ENCODE measurements at regions not wholly inside any gene's neighbourhood (a gene's known extent, or its start where the extent isn't known, plus 50 kb on each side); places are given as distances from the start of the nearest gene placed in this dataset.

DNA sequence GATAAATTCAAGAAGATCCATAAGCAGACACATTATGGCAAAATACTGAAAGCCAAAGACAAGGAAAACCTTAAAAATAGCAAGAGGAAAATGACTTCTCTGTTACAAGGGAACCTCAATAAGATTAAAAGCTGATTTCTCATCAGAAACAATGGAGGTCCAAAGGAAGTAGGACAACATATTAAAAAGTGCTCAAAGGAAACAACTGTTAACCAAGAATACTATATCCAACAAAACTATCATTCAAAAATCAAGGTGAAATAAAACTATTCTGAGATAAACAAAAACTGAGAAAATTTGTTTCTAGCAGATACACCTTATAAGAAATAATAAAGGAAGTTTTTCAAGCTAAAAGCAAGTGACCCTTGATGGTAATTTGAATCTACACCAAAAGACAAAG, 314.7 kb upstream of the ROPN1 start:
- Histone ChIP-seq H4K20me1 (ENCODE audit: low read depth, low read length) (no peaks in the 10 kb centered on the region), H3K36me3 (ENCODE audit: low read length) (no peaks in the 10 kb centered on the region), H3K9ac (ENCODE audit: low read length) (no peak overlapping the region), H2AFZ (ENCODE audit: low read depth, low read length, severe bottlenecking) (no peak overlapping the region), H3K9me3 (ENCODE audit: insufficient read depth, low read length) (peaks cover 6% of the 10 kb centered on the region; the same call in 1 of the 2 replicates), H3K4me2 (ENCODE audit: low read depth, low read length, poor library complexity, severe bottlenecking) (no peak overlapping the region), H3K27me3 (ENCODE audit: low read length) (no peaks in the 10 kb centered on the region), H3F3A (ENCODE audit: insufficient read depth) (no peaks in the 10 kb centered on the region), H3K27ac (ENCODE audit: low read depth, low read length) (no peak overlapping the region), H3K4me3 (ENCODE audit: insufficient read depth, low read length, poor library complexity, severe bottlenecking) (no peak overlapping the region), H3K79me2 (ENCODE audit: insufficient read depth, low read length) (no peaks in the 10 kb centered on the region), H3K9me2 (replicated peaks; ENCODE audit: insufficient read depth, low read length) (no peaks in the 10 kb centered on the region)
- TF ChIP-seq EZH2phosphoT487 (conservative IDR thresholded peaks at IDR 0.05; ENCODE audit: low read length), result no peak
- no peak for TF ChIP-seq CTCF (IDR thresholded peaks at IDR 0.05; ENCODE audit: insufficient read depth, low read length, poor library complexity, severe bottlenecking)

GRCh38 chr3:124313621-124314020, 321.7 kb upstream of the ROPN1 start:
- Histone ChIP-seq H3K4me3 (ENCODE audit: insufficient read depth, low read length, poor library complexity, severe bottlenecking) (no peak overlapping the region), H3K9ac (ENCODE audit: low read length) (no peak overlapping the region), H3K27me3 (ENCODE audit: low read length) (0 out of 2 replicates have a peak, but pooled peaks cover 2% of the 10 kb centered on the region), H3K27ac (ENCODE audit: low read depth, low read length) (no peak overlapping the region), H4K20me1 (ENCODE audit: low read depth, low read length) (no peaks in the 10 kb centered on the region), H2AFZ (ENCODE audit: low read depth, low read length, severe bottlenecking) (no peak overlapping the region), H3K36me3 (ENCODE audit: low read length) (no peaks in the 10 kb centered on the region), H3K79me2 (ENCODE audit: insufficient read depth, low read length) (no peaks in the 10 kb centered on the region), H3K9me2 (replicated peaks; ENCODE audit: insufficient read depth, low read length) (no peaks in the 10 kb centered on the region), H3K9me3 (ENCODE audit: insufficient read depth, low read length) (no peaks in the 10 kb centered on the region), H3F3A (ENCODE audit: insufficient read depth) (no peaks in the 10 kb centered on the region), H3K4me2 (ENCODE audit: low read depth, low read length, poor library complexity, severe bottlenecking) (no peak overlapping the region)
- no peak for TF ChIP-seq CTCF (IDR thresholded peaks at IDR 0.05; ENCODE audit: insufficient read depth, low read length, poor library complexity, severe bottlenecking)

DNA sequence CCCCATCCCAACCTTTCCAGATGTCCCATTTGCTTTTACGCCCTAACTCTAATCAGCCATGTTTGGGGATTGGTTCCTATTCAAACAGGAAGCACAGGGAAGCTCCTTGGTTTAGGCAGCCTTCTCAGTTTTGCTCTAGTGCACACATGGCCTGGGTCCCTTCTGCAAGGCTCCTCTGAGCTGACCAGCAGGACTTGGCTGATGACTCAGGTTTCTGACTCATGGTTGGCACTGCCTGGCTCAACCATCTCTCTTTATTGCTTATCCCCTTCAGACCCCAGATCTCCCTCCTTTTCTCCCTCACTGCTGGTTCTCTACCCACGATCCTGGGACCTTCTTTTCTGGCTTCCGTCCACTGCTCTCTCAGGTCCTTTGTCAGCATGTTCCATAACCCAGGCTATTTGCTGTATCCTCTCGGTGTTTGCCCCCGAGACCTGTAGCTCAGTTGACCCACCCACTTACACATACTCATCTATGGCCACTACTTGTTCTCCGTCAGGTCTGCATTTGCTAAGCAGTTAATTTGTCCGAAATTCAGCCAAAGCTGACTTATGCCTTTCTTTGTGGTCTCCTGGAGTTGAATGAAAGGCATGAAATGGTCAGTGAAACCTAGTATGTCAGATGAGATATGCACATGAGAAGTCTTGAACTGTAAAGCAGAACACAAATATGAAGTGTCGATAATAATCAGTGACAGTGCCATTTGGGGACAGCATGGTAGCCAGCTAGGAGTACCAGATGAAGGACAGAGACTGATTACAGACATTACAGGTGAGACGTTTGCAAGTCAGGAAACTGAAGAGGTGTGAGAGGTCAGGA, 323.5 kb upstream of the ROPN1 start:
- no peak overlapping the region for H3K27ac ChIP-seq (ENCODE audit: low read depth, low read length)
- TF ChIP-seq EZH2phosphoT487 (conservative IDR thresholded peaks at IDR 0.05; ENCODE audit: low read length) (no peak), CTCF (IDR thresholded peaks at IDR 0.05; ENCODE audit: insufficient read depth, low read length, poor library complexity, severe bottlenecking) (no peak)
- H3F3A ChIP-seq (ENCODE audit: insufficient read depth), result no peaks in the 10 kb centered on the region
- H3K27me3 ChIP-seq (ENCODE audit: low read length), result 0 out of 2 replicates have a peak, but pooled peaks cover 2% of the 10 kb centered on the region
- H2AFZ ChIP-seq (ENCODE audit: low read depth, low read length, severe bottlenecking), result no peak overlapping the region
- no peaks in the 10 kb centered on the region for H3K9me2 ChIP-seq (replicated peaks; ENCODE audit: insufficient read depth, low read length)
- H3K9me3 ChIP-seq (ENCODE audit: insufficient read depth, low read length), result no peaks in the 10 kb centered on the region
- no peaks in the 10 kb centered on the region for H3K79me2 ChIP-seq (ENCODE audit: insufficient read depth, low read length)
- H3K36me3 ChIP-seq (ENCODE audit: low read length), result no peaks in the 10 kb centered on the region
- no peak overlapping the region for H3K9ac ChIP-seq (ENCODE audit: low read length)
- H3K4me3 ChIP-seq (ENCODE audit: insufficient read depth, low read length, poor library complexity, severe bottlenecking), result no peak overlapping the region
- H4K20me1 ChIP-seq (ENCODE audit: low read depth, low read length), result no peaks in the 10 kb centered on the region
- H3K4me2 ChIP-seq (ENCODE audit: low read depth, low read length, poor library complexity, severe bottlenecking), result no peak overlapping the region

Data from SU-DHL-6 (cell line).